ENCODE measurements at regions not wholly inside any gene's neighbourhood (a gene's known extent, or its start where the extent isn't known, plus 50 kb on each side); places are given as distances from the start of the nearest gene placed in this dataset.
"Not testable (repeated sequence)": the region's sequence is repeated elsewhere in the genome, so short reads cannot be mapped to it uniquely, and the experiment has no call there.

DNA sequence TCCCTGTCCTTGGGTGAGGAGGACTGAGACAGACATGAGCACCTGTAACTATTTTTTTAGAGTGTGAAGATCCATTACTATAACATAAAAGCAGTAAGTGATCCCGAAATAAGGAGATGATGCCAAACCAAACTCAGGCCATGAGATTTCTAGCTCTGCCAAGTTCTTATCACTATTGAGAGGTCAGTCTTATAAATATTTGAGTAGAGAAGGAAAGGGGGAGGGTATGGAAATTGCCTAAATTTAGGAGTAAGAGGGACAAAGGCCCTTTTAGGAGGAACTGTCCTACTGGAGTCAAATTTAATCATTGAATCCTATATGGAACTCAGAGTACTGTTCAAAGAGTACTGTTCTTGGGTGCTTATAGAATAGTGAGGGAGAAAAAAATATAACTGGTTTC, 326.9 kb upstream of the NAALADL2 start:
- H3K4me3 ChIP-seq (ENCODE audit: low read depth, low read length), result no peak overlapping the region
- no peak for DNase-seq (ENCODE audit: low read depth)

DNA sequence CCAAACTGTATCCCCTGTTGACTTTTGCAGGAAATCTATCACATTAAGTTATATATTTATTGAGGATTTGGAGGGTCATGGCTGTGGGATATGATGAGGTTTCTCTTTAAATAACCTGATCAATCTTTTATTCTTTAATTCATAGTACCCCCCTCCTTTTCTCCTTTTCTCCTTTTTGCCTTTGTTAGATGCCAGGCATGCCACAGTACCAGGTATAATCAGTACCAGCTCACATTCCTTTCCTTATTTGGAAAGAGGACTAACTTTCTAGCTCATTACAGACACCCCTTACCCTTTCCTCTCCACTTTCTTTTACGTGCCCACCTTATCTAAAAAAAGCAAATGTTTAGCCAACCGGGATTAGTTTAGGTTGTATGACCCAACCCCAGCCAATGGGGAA, 326.4 kb upstream of the NAALADL2 start:
- H3K4me3 ChIP-seq (ENCODE audit: low read depth, low read length), result no peak overlapping the region
- no peak for DNase-seq (ENCODE audit: low read depth)

- no peak overlapping the region for H3K4me3 ChIP-seq (ENCODE audit: low read depth, low read length)
- peak; percentile 8 for DNase-seq (ENCODE audit: low read depth)
Measured at GRCh38 chr3:174533286-174533685, 325.8 kb upstream of the NAALADL2 start.

- H3K4me3 ChIP-seq (ENCODE audit: low read depth, low read length), result no peak overlapping the region
- DNase-seq (ENCODE audit: low read depth), result no peak
Measured at GRCh38 chr3:174536319-174536718, 322.8 kb upstream of the NAALADL2 start.

DNA sequence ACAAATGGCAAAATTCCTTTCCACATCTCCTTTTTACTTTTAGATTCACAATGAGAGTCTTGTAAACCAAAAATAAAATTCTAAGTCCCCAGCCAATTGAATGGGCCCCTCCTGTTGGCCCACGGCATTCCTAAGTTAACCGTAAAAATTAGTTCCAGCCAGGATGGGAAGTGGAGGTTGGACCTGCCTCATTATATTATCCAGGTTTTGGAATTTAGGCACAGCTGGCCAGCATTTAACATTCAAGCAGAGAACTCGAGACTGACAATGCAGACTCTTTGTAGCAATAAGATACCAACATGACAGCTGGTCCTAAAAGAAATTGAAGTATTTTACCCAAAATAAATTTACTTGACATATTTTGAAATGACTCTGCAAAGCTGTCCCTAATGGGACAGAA, 321.0 kb upstream of the NAALADL2 start:
- no peak overlapping the region for H3K4me3 ChIP-seq (ENCODE audit: low read depth, low read length)
- DNase-seq (ENCODE audit: low read depth), result no peak

- DNase-seq (ENCODE audit: low read depth), result no peak
- no peak overlapping the region for H3K4me3 ChIP-seq (ENCODE audit: low read depth, low read length)
Measured at GRCh38 chr3:174540116-174540908, 318.8 kb upstream of the NAALADL2 start.

GRCh38 chr3:174541708-174542315, 317.3 kb upstream of the NAALADL2 start:
- no peak overlapping the region for H3K4me3 ChIP-seq (ENCODE audit: low read depth, low read length)
- no peak for DNase-seq (ENCODE audit: low read depth)

DNA sequence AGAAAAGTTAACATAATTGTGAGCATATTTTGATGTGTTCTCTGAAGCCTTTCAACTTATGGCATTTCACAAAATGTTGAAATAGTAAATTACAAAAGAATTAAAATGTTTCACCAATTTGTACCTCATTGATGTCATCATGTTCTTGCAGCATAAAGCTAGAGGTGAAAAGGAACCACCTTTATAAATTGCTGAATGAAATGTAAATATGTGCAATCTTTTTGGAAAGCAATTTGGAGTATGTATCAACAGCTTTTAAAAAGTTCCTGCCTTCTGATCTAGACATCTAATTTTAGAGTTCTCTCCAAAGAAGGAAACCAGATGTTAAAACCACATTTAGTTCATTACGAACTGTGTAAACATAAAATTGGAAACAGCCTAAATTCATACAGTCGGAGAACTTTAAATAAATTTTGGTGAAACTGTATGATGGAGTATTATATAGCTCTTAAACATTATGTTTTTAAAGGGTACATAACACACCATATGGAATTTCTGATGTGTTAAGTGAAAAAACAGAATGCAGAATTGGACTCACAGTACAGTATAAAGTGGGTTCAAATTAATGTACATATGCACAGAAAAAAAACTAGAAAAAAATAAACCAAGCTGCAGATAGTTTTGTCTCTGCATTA, 311.2 kb upstream of the NAALADL2 start:
- no peak for DNase-seq (ENCODE audit: low read depth)
- no peak overlapping the region for H3K4me3 ChIP-seq (ENCODE audit: low read depth, low read length)

- no peak overlapping the region for H3K4me3 ChIP-seq (ENCODE audit: low read depth, low read length)
- no peak for DNase-seq (ENCODE audit: low read depth)
Measured at GRCh38 chr3:174548841-174549623, 310.1 kb upstream of the NAALADL2 start.

GRCh38 chr3:174581558-174581957, 277.6 kb upstream of the NAALADL2 start:
- DNase-seq (ENCODE audit: low read depth), result no peak
- no peak overlapping the region for H3K4me3 ChIP-seq (ENCODE audit: low read depth, low read length)

DNA sequence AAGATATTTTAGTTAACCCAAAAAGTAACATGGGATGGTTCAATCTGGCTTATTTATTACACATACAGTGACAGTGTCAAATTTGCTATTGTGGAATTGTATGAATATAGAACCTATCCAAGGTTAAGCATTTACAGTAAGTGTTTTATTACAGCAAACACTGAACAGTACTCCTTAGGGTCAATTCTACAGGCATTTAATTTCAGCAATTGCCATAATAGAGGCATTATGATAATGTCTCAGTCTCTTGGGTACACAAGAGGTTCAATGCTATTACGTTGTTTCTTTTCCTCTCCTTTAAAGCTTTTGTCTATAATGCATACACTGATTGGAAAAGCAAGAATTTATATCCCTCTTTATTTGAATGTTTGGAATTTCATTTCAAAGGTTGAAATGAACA, 275.7 kb upstream of the NAALADL2 start:
- no peak for DNase-seq (ENCODE audit: low read depth)
- no peak overlapping the region for H3K4me3 ChIP-seq (ENCODE audit: low read depth, low read length)

GRCh38 chr3:174587137-174587536, 272.0 kb upstream of the NAALADL2 start:
- H3K4me3 ChIP-seq (ENCODE audit: low read depth, low read length); DNase-seq (ENCODE audit: low read depth): not testable (repeated sequence)

DNA sequence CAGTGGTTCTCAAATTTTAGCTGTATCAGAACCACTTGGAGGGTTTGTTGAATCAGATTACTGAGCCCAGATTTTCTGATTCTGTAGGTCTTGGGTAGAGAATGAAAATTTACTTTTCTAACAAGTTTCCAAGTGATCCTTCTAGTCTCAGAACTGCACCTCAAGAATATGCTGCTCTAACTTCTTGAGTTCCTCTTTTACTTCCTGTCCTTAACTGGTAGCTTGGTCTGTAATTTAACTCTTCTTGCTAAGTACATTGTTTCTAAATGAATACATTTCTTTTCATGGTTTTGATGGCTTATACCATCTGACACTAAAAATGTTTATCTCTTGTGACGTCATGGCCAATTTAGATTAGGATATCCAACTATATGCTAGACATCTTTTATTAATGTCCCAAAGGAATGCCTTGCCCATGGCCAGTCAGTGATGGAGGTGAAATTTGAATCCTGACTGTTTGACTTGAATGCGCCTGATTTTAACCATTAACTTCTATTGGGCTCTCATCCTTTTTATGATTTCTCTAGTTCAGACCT, 262.6 kb upstream of the NAALADL2 start:
- no peak overlapping the region for H3K4me3 ChIP-seq (ENCODE audit: low read depth, low read length)
- no peak for DNase-seq (ENCODE audit: low read depth)

DNA sequence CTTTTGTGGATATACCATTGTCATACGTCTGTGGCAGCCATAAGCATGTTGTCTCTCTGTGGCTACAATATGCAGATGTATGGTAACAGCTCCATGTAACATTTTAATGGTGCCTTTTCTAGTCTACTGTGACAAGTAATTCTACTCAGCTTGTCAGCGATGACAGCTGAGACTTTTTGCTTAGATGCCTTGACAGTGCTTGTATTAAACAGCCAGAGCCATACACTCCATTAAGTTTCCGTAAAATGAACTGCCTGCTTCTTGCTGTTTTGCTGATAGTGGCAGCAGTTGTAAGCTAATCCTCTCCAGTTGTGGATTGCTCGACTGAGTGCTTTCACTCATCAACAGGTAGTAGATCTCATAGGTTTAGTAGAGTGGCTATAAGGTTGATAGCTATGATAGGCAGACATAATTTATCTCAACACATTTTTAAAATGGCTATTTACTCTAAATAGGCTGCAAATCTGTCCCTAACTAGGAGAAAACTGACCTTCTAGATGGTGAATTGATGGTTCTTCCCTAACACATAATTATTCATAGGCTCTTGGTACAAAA, 260.2 kb upstream of the NAALADL2 start:
- DNase-seq (ENCODE audit: low read depth), result no peak
- no peak overlapping the region for H3K4me3 ChIP-seq (ENCODE audit: low read depth, low read length)

DNA sequence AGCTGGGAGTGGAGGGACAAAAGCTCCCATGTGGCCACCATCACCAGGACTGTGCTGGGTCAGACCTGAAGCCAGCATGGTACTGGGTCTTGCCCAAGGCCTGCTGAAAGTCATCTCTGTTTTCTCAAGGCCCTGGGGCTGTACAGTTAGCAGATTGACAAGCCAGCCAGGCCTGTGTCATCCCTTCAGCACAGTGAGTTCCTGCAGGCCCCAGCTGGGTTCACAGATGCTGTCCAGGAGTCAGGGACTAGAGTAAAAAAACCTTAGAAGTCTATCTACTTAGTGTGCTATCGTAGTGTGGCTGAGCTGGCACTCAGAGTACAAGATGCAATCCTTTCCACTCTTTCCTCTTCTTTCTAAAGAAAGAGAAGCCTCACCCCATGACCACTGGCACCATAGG, 246.0 kb upstream of the NAALADL2 start:
- no peak for DNase-seq (ENCODE audit: low read depth)

DNA sequence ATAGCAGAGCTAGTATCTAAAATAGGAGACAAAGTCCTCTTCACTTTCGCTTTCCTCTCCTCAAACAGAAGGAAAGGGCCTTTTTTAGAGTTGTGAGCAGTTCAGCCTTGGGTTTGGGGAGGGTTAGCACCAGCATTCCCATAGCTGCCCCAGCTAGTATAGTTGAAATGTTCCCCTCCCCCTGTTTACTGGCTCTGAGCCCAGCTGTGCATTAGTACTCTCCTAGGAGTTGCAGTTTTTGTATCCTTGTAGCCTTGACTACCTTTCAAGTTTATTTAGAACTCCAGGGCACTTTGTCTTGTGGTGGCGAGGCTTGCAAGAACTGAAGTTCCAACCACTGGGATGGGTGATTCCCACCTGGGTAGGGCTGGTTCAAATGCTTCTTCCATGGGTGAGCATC, 245.1 kb upstream of the NAALADL2 start:
- DNase-seq (ENCODE audit: low read depth), result peak; percentile 12

More for the DNA sequence above, 246.0 kb upstream of the NAALADL2 start:
- H3K4me3 ChIP-seq (ENCODE audit: low read depth, low read length), result no peak overlapping the region

DNA sequence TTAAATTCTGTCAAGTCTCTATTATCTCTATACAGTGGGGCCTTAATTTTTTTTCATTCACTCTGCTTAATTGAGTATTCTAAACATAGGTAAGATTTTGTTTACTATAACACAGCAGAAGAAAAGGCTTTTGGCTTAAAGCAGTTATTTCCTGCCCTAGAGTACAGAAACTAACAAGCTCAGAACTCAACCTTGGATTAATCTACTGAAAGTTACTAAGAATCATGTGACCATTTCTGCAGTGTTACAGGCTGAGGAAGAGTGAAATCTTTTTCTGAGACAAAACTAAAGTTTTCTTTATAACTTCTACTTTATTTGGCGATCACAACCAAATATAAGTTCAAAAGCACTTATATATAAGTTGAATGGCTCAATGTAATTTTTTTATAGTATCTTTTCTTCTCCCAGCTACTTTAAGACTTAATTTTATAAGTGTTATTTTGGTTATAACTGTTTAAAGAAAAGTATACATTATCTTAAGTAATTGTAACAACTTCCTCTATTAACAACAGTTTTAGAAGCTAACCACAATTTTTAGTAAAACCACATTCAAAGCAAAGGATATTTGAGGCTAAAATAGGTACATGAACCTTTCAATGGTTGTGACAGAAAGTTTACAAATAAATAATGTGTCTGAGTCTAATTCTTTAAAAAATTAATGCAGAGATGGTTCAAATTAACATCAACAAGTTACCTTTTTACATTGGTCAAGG, 240.6 kb upstream of the NAALADL2 start:
- no peak overlapping the region for H3K4me3 ChIP-seq (ENCODE audit: low read depth, low read length)
- no peak for DNase-seq (ENCODE audit: low read depth)

More for the DNA sequence above, 245.1 kb upstream of the NAALADL2 start:
- no peak overlapping the region for H3K4me3 ChIP-seq (ENCODE audit: low read depth, low read length)

GRCh38 chr3:174619239-174619638, 239.9 kb upstream of the NAALADL2 start:
- no peak overlapping the region for H3K4me3 ChIP-seq (ENCODE audit: low read depth, low read length)
- no peak for DNase-seq (ENCODE audit: low read depth)

DNA sequence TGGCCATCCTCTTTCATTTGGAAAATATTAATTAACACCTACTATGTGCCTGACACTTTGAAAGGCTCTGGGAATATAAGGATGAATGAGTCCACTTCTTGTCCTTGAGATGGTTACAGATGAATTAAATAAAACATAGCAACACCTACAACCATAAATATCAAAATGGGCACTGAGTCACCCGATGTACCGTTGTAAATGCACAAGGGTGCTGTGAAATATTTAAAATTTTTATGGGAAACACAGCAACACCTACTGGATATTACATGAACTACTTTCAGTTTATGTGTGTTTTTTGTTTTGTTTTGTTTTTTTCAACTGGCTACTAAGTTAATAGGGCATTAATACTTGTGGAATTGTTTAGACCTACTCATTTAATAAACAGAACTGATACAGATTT, 239.0 kb upstream of the NAALADL2 start:
- DNase-seq (ENCODE audit: low read depth), result no peak
- H3K4me3 ChIP-seq (ENCODE audit: low read depth, low read length), result no peak overlapping the region
